H9 (cell line): ENCODE measurements at regions not wholly inside any gene's neighbourhood (a gene's known extent, or its start where the extent isn't known, plus 50 kb on each side); places are given as distances from the start of the nearest gene placed in this dataset.

Source experiments
- DNase-seq: peaks from one replicate; pipeline ENCODE4 v3.0.0-alpha.2; 2017
- H2AFZ ChIP-seq: one replicate; pipeline ENCODE4 v1.6.1; 2013; ENCODE audit warnings: mild to moderate bottlenecking, low read length, control low read depth, moderate library complexity
- H2AK5ac ChIP-seq: 2 replicates; pipeline ENCODE4 v1.6.1; 2013; ENCODE audit warnings: low read length, control low read depth, mixed read lengths; ENCODE audit not compliant: insufficient read length
- H2BK120ac ChIP-seq: one replicate; pipeline ENCODE4 v1.6.1; 2013; ENCODE audit warnings: low read depth, mild to moderate bottlenecking, low read length, control low read depth, inconsistent platforms; ENCODE audit not compliant: poor library complexity, severe bottlenecking
- H2BK12ac ChIP-seq: 2 replicates; pipeline ENCODE4 v1.6.1; 2013; ENCODE audit warnings: low read length, control low read depth, mixed read lengths, low read depth; ENCODE audit not compliant: insufficient read length
- H2BK15ac ChIP-seq: 2 replicates; pipeline ENCODE4 v1.6.1; 2013; ENCODE audit warnings: low read depth, low read length, control low read depth
- H2BK20ac ChIP-seq: one replicate; pipeline ENCODE4 v1.6.1; 2013; ENCODE audit warnings: low read depth, mild to moderate bottlenecking, low read length, control low read depth, inconsistent platforms; ENCODE audit not compliant: poor library complexity, severe bottlenecking
- H2BK5ac ChIP-seq: 2 replicates; pipeline ENCODE4 v1.6.1; 2013; ENCODE audit warnings: low read length, control low read depth, mixed read lengths; ENCODE audit not compliant: insufficient read length
- H3K14ac ChIP-seq: 2 replicates; pipeline ENCODE4 v1.6.1; 2013; ENCODE audit warnings: low read length, control low read depth; ENCODE audit not compliant: insufficient read depth
- H3K18ac ChIP-seq: 2 replicates; pipeline ENCODE4 v1.6.1; 2013; ENCODE audit warnings: low read depth, mild to moderate bottlenecking, mixed read lengths, low read length, control low read depth; ENCODE audit not compliant: insufficient read length
- H3K23ac ChIP-seq: 2 replicates; pipeline ENCODE4 v1.6.1; 2013; ENCODE audit warnings: low read length, control low read depth, mixed read lengths, low read depth; ENCODE audit not compliant: insufficient read length
- H3K23me2 ChIP-seq: 2 replicates; pipeline ENCODE4 v1.6.1; 2013; ENCODE audit warnings: low read depth, mild to moderate bottlenecking, mixed read lengths, low read length, control low read depth; ENCODE audit not compliant: insufficient read length, poor library complexity, severe bottlenecking
- H3K27ac ChIP-seq: 2 replicates; pipeline ENCODE4 v1.5.1; 2013; ENCODE audit warnings: low read length, control low read depth, mixed read lengths, low read depth; ENCODE audit not compliant: insufficient read length
- H3K27me3 ChIP-seq: 2 replicates; pipeline ENCODE4 v1.6.1; 2013; ENCODE audit warnings: low read length, control low read depth, inconsistent platforms; ENCODE audit not compliant: insufficient read depth
- H3K4ac ChIP-seq: 2 replicates; pipeline ENCODE4 v1.6.1; 2013; ENCODE audit warnings: low read depth, mild to moderate bottlenecking, control low read depth, inconsistent platforms, low read length, moderate library complexity
- H3K4me1 ChIP-seq: 2 replicates; pipeline ENCODE4 v1.6.1; 2013; ENCODE audit warnings: low read length, control low read depth, inconsistent platforms; ENCODE audit not compliant: insufficient read depth
- H3K4me2 ChIP-seq: 2 replicates; pipeline ENCODE4 v1.6.1; 2013; ENCODE audit warnings: low read length, control low read depth, mixed read lengths; ENCODE audit not compliant: insufficient read length, insufficient read depth
- H3K56ac ChIP-seq: 2 replicates; pipeline ENCODE4 v1.6.1; 2013; ENCODE audit warnings: low read depth, mild to moderate bottlenecking, mixed read lengths, low read length, control low read depth; ENCODE audit not compliant: insufficient read length
- H3K79me1 ChIP-seq: 2 replicates; pipeline ENCODE4 v1.6.1; 2013; ENCODE audit warnings: low read depth, mild to moderate bottlenecking, moderate library complexity, low read length, control low read depth, inconsistent platforms; ENCODE audit not compliant: insufficient read depth, poor library complexity, severe bottlenecking
- H3K79me2 ChIP-seq: 2 replicates; pipeline ENCODE4 v1.6.1; 2013; ENCODE audit warnings: low read length, control low read depth, inconsistent platforms; ENCODE audit not compliant: insufficient read depth
- H3K9ac ChIP-seq: 2 replicates; pipeline ENCODE4 v1.6.1; 2013; ENCODE audit warnings: low read length, control low read depth, mixed read lengths; ENCODE audit not compliant: insufficient read length; ENCODE audit errors: extremely low read depth
- H3K9me3 ChIP-seq: one replicate; pipeline ENCODE4 v1.6.1; 2013; ENCODE audit warnings: low read depth, low read length, inconsistent platforms; ENCODE audit not compliant: control insufficient read depth
- H3T11ph ChIP-seq: one replicate; pipeline ENCODE4 v1.6.1; 2013; ENCODE audit warnings: mild to moderate bottlenecking, low read length, control low read depth, inconsistent platforms
- H4K20me1 ChIP-seq: one replicate; pipeline ENCODE4 v1.6.1; 2013; ENCODE audit not compliant: control insufficient read depth, insufficient read length, insufficient read depth
- H4K5ac ChIP-seq: 2 replicates; pipeline ENCODE4 v1.6.1; 2013; ENCODE audit warnings: low read depth, mild to moderate bottlenecking, mixed read lengths, low read length, control low read depth; ENCODE audit not compliant: insufficient read length
- H4K8ac ChIP-seq: replicated peaks from 2 replicates; pipeline ENCODE4 v1.6.1; 2013; ENCODE audit warnings: low read length, control low read depth, mixed read lengths, low read depth; ENCODE audit not compliant: insufficient read length
- H4K91ac ChIP-seq: 2 replicates; pipeline ENCODE4 v1.6.1; 2013; ENCODE audit warnings: low read depth, mild to moderate bottlenecking, moderate library complexity, mixed read lengths, low read length, control low read depth; ENCODE audit not compliant: insufficient read length
- H3K27ac Mint-ChIP-seq, 3 experiments: 2 replicates in 2 of 3; 3 replicates in 1 of 3; pipeline ENCODE4 v1.8.0; 2020 to 2021; ENCODE audit warnings: mixed read lengths in 3 of 3, mild to moderate bottlenecking in 1 of 3, moderate library complexity in 1 of 3
- H3K27me3 Mint-ChIP-seq: 2 replicates; pipeline ENCODE4 v1.8.0; 2021; ENCODE audit warnings: low read depth, mild to moderate bottlenecking, moderate library complexity, mixed read lengths
- H3K36me3 Mint-ChIP-seq, 3 experiments: 2 replicates in 2 of 3; 3 replicates in 1 of 3; pipeline ENCODE4 v1.8.0; 2020 to 2021; ENCODE audit warnings: low read depth in 3 of 3, mixed read lengths in 3 of 3; ENCODE audit not compliant: insufficient read depth in 1 of 3
- H3K4me1 Mint-ChIP-seq, 2 experiments: 2 replicates each; pipeline ENCODE4 v1.8.0; 2020; ENCODE audit warnings: mixed read lengths in 2 of 2
- H3K4me3 Mint-ChIP-seq, 2 experiments: 2 replicates in 1 of 2; 3 replicates in 1 of 2; pipeline ENCODE4 v1.8.0; 2020 to 2021; ENCODE audit warnings: mild to moderate bottlenecking in 2 of 2, mixed read lengths in 2 of 2, moderate library complexity in 1 of 2
- H3K9me3 Mint-ChIP-seq, 2 experiments: 2 replicates in 1 of 2; 3 replicates in 1 of 2; pipeline ENCODE4 v1.8.0; 2020; ENCODE audit warnings: mild to moderate bottlenecking in 2 of 2, mixed read lengths in 2 of 2, moderate library complexity in 1 of 2
- WGBS: extraction: QIAGEN DNeasy Blood & Tissue Kit; methylation state at CpG from one replicate; pipeline ENCODE4 v1.1.7; 2013; ENCODE audit warnings: missing lambda C conversion rate, low lambda C conversion rate, mixed read lengths; ENCODE audit not compliant: insufficient read length; ENCODE audit errors: extremely low coverage; 5-methylcytosine and 5-hydroxymethylcytosine counted together
- TF ChIP-seq, protein P1 (sequence below): fragments of 200-600 bp; sonication (generic); conservative IDR thresholded peaks from 3 replicates; pipeline ENCODE4 v1.8.0; 2021; ENCODE audit warnings: antibody characterized with exemption, mild to moderate bottlenecking

DNA sequence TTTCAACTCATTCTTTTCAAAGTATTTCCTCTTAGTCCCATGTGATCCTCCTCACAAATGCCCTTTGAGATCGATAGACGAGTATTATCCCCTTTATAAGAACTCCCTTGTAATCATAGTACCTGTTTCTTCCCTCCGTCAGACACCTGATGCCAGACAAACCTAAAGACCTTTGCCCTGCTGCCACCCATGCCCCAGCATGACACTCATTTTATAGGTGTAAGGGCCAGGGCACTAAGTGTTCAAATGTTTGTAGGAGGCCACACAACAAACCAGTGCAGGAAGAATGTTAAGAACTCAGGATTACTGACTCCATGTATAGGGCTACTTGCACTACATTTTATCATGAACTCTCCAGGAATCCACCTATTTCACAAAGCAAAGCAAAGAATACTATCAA lies 115.6 kb upstream of the DIAPH2 start:
- Histone ChIP-seq H3K23ac (no peak overlapping the region), H3K27ac (no peak overlapping the region), H4K20me1 (no peaks in the 10 kb centered on the region), H2BK5ac (no peak overlapping the region), H2BK120ac (no peak overlapping the region), H2BK15ac (no peak overlapping the region), H3K9me3 (no peaks in the 10 kb centered on the region), H2BK20ac (no peak overlapping the region), H3K79me1 (no peaks in the 10 kb centered on the region), H4K91ac (no peak overlapping the region), H3T11ph (no peak overlapping the region), H2BK12ac (no peak overlapping the region), H3K18ac (no peak overlapping the region), H4K5ac (no peak overlapping the region), H3K9ac (no peak overlapping the region), H2AFZ (no peak overlapping the region), H4K8ac (no peak overlapping the region), H3K23me2 (no peaks in the 10 kb centered on the region), H3K4me2 (no peak overlapping the region), H3K56ac (no peak overlapping the region), H2AK5ac (no peak overlapping the region), H3K4ac (no peak overlapping the region), H3K79me2 (no peaks in the 10 kb centered on the region), H3K4me1 (no peaks in the 10 kb centered on the region), H3K27me3 (no peaks in the 10 kb centered on the region), H3K14ac (no peak overlapping the region)
- Mint-ChIP-seq H3K4me3 (no peak overlapping the region), H3K9me3 (peaks cover 2 to 3% of the 10 kb centered on the region in 2 experiments; a peak in 2 of 5 replicates), H3K36me3 (peaks cover 1 to 8% (median 2%) of the 10 kb centered on the region in 3 experiments; a peak in 5 of 7 replicates), H3K4me1 (peaks cover 0 to 8% of the 10 kb centered on the region in 2 experiments; a peak in 3 of 4 replicates), H3K27me3 (no peaks in the 10 kb centered on the region), H3K27ac (no peak overlapping the region)
- TF ChIP-seq, protein P1, sequence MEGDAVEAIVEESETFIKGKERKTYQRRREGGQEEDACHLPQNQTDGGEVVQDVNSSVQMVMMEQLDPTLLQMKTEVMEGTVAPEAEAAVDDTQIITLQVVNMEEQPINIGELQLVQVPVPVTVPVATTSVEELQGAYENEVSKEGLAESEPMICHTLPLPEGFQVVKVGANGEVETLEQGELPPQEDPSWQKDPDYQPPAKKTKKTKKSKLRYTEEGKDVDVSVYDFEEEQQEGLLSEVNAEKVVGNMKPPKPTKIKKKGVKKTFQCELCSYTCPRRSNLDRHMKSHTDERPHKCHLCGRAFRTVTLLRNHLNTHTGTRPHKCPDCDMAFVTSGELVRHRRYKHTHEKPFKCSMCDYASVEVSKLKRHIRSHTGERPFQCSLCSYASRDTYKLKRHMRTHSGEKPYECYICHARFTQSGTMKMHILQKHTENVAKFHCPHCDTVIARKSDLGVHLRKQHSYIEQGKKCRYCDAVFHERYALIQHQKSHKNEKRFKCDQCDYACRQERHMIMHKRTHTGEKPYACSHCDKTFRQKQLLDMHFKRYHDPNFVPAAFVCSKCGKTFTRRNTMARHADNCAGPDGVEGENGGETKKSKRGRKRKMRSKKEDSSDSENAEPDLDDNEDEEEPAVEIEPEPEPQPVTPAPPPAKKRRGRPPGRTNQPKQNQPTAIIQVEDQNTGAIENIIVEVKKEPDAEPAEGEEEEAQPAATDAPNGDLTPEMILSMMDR: no peak
- no CpG with 5 or more reads among the region's 3 CpGs for WGBS
- DNase-seq: no peak
